Right forelimb (tissue), 1 donor: ENCODE measurements at regions not wholly inside any gene's neighbourhood (a gene's known extent, or its start where the extent isn't known, plus 50 kb on each side); places are given as distances from the start of the nearest gene placed in this dataset.

Experiments used
- DNase-seq: peaks from one replicate; pipeline ENCODE4 v3.0.0-alpha.2; 2018

- DNase-seq: no peak
These were observed 479.3 kb upstream of the NXPH2 start for GRCh38 chr2:139259422-139260051.

- DNase-seq: no peak
These were observed 461.1 kb upstream of the NXPH2 start for GRCh38 chr2:139241286-139241685.

- no peak for DNase-seq
These were observed 456.8 kb upstream of the NXPH2 start for GRCh38 chr2:139237023-139237422.

GRCh38 chr2:139230881-139231280 is 450.7 kb upstream of the NXPH2 start:
- no peak for DNase-seq

- no peak for DNase-seq
These were observed 448.1 kb upstream of the NXPH2 start for GRCh38 chr2:139228276-139228675.

GRCh38 chr2:139225961-139226360 is 445.8 kb upstream of the NXPH2 start:
- no peak for DNase-seq

GRCh38 chr2:139218181-139218580 is 438.0 kb upstream of the NXPH2 start:
- DNase-seq: no peak

GRCh38 chr2:139217641-139218040 is 437.5 kb upstream of the NXPH2 start:
- no peak for DNase-seq

GRCh38 chr2:139216435-139216834 is 436.2 kb upstream of the NXPH2 start:
- DNase-seq: no peak

- DNase-seq: no peak
These were observed 434.6 kb upstream of the NXPH2 start for GRCh38 chr2:139214801-139215200.

GRCh38 chr2:139209586-139209985 is 429.4 kb upstream of the NXPH2 start:
- DNase-seq: no peak

- DNase-seq: no peak
These were observed 421.3 kb upstream of the NXPH2 start for GRCh38 chr2:139201516-139201915.

- DNase-seq: no peak
These were observed 416.6 kb upstream of the NXPH2 start for GRCh38 chr2:139196754-139197153.

- no peak for DNase-seq
These were observed 414.4 kb upstream of the NXPH2 start for GRCh38 chr2:139194546-139194945.

GRCh38 chr2:139177041-139177440 is 396.9 kb upstream of the NXPH2 start:
- no peak for DNase-seq

- no peak for DNase-seq
These were observed 395.3 kb upstream of the NXPH2 start for GRCh38 chr2:139175510-139175909.

- no peak for DNase-seq
These were observed 390.2 kb upstream of the NXPH2 start for GRCh38 chr2:139170406-139170805.

GRCh38 chr2:139165601-139166000 is 385.4 kb upstream of the NXPH2 start:
- DNase-seq: no peak

- DNase-seq: no peak
These were observed 384.9 kb upstream of the NXPH2 start for GRCh38 chr2:139165041-139165440.

GRCh38 chr2:139162957-139163356 is 382.8 kb upstream of the NXPH2 start:
- no peak for DNase-seq

GRCh38 chr2:139162456-139162855 is 382.3 kb upstream of the NXPH2 start:
- DNase-seq: no peak

GRCh38 chr2:139160836-139161235 is 380.6 kb upstream of the NXPH2 start:
- no peak for DNase-seq

- no peak for DNase-seq
These were observed 379.0 kb upstream of the NXPH2 start for GRCh38 chr2:139159177-139159576.

GRCh38 chr2:139156730-139157129 is 376.5 kb upstream of the NXPH2 start:
- DNase-seq: no peak

GRCh38 chr2:139155991-139156390 is 375.8 kb upstream of the NXPH2 start:
- DNase-seq: no peak
